ENCODE measurements at regions not wholly inside any gene's neighbourhood (a gene's known extent, or its start where the extent isn't known, plus 50 kb on each side); places are given as distances from the start of the nearest gene placed in this dataset.

DNA sequence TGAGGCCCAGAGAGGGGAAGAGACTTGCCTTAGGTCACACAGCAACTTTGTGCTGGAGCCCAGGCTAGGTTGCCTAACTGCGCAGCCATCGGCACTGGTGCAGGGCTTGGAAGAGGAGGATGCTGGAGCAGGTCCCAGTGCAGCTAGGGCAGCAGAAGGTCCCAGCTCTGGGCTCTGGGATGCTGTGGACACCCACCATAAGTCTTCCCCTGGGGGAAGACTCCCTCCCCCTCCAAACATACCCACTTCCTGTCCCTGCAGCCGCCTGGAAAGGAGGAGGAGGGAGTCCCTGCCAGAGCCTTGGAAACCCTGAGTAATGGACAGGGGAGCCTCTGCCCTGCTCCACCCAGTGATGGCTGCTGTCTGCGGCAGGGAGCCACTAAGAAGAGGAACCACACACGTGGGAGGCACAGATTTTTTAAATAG lies 93.6 kb downstream of the NCR2 start:
- Histone ChIP-seq H3K9me3 (ENCODE audit: low read depth, low read length) (no peaks in the 10 kb centered on the region), H3K4me3 (ENCODE audit: insufficient read depth, low read length) (no peak overlapping the region), H3K27me3 (ENCODE audit: insufficient read depth, low read length) (peaks cover 39% of the 10 kb centered on the region), H3K4me1 (ENCODE audit: insufficient read depth, low read length) (peaks cover 27% of the 10 kb centered on the region), H2AFZ (ENCODE audit: low read length) (no peak overlapping the region), H3K27ac (ENCODE audit: low read depth, low read length) (no peak overlapping the region), H3K4me2 (ENCODE audit: insufficient read depth, low read length) (peak overlapping the region; percentile 60), H3K36me3 (ENCODE audit: insufficient read depth, low read length) (no peaks in the 10 kb centered on the region), H3K79me2 (ENCODE audit: insufficient read depth, low read length) (no peaks in the 10 kb centered on the region), H4K20me1 (ENCODE audit: insufficient read depth, low read length) (no peaks in the 10 kb centered on the region)
- no peak for TF ChIP-seq CTCF (IDR thresholded peaks at IDR 0.05; ENCODE audit: extremely low read depth, low read depth, low read length)
- DNase-seq (ENCODE audit: insufficient read length, low spot score, missing footprints) = peak; percentile 91

- Histone ChIP-seq H2AFZ (ENCODE audit: low read length) (peak overlapping the region; percentile 6), H3K9me3 (ENCODE audit: low read depth, low read length) (no peaks in the 10 kb centered on the region), H3K4me2 (ENCODE audit: insufficient read depth, low read length) (peak overlapping the region; percentile 41), H3K27ac (ENCODE audit: low read depth, low read length) (no peak overlapping the region), H3K36me3 (ENCODE audit: insufficient read depth, low read length) (no peaks in the 10 kb centered on the region), H3K4me3 (ENCODE audit: insufficient read depth, low read length) (no peak overlapping the region), H4K20me1 (ENCODE audit: insufficient read depth, low read length) (no peaks in the 10 kb centered on the region), H3K4me1 (ENCODE audit: insufficient read depth, low read length) (peaks cover 27% of the 10 kb centered on the region), H3K27me3 (ENCODE audit: insufficient read depth, low read length) (peaks cover 39% of the 10 kb centered on the region), H3K79me2 (ENCODE audit: insufficient read depth, low read length) (no peaks in the 10 kb centered on the region)
- peak; percentile 87 for DNase-seq (ENCODE audit: insufficient read length, low spot score, missing footprints)
- TF ChIP-seq CTCF (IDR thresholded peaks at IDR 0.05; ENCODE audit: extremely low read depth, low read depth, low read length) = no peak
Measured at GRCh38 chr6:41429506-41430504, 94.4 kb downstream of the NCR2 start.

DNA sequence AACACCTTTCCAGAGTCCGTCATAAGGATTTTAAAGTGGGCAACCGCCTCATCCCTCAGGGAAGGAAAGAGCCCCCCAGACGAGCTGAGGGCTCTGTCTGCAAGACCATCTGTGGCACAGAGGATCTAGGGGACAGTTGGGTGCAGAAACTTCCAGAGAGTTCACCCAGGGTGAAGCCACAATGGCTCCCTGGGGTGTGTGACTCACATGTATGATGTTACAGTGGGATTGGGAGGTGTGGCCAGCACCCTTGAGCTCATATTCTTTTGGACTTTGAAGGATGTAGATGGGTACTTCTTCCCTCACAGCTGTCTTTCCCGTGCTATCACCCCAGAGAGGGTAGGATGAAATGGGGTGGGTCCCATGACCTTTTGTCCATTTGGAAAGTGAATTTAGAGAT lies 95.5 kb downstream of the NCR2 start:
- no peaks in the 10 kb centered on the region for H3K9me3 ChIP-seq (ENCODE audit: low read depth, low read length)
- H3K36me3 ChIP-seq (ENCODE audit: insufficient read depth, low read length) = no peaks in the 10 kb centered on the region
- H3K4me3 ChIP-seq (ENCODE audit: insufficient read depth, low read length) = no peak overlapping the region
- H4K20me1 ChIP-seq (ENCODE audit: insufficient read depth, low read length) = no peaks in the 10 kb centered on the region
- no peak overlapping the region for H3K27ac ChIP-seq (ENCODE audit: low read depth, low read length)
- H3K4me2 ChIP-seq (ENCODE audit: insufficient read depth, low read length) = peak overlapping the region; percentile 41
- peak; percentile 93 for DNase-seq (ENCODE audit: insufficient read length, low spot score, missing footprints)
- no peaks in the 10 kb centered on the region for H3K79me2 ChIP-seq (ENCODE audit: insufficient read depth, low read length)
- TF ChIP-seq CTCF (IDR thresholded peaks at IDR 0.05; ENCODE audit: extremely low read depth, low read depth, low read length) = no peak
- no peak overlapping the region for H2AFZ ChIP-seq (ENCODE audit: low read length)
- H3K4me1 ChIP-seq (ENCODE audit: insufficient read depth, low read length) = peaks cover 27% of the 10 kb centered on the region
- H3K27me3 ChIP-seq (ENCODE audit: insufficient read depth, low read length) = peaks cover 31% of the 10 kb centered on the region

DNA sequence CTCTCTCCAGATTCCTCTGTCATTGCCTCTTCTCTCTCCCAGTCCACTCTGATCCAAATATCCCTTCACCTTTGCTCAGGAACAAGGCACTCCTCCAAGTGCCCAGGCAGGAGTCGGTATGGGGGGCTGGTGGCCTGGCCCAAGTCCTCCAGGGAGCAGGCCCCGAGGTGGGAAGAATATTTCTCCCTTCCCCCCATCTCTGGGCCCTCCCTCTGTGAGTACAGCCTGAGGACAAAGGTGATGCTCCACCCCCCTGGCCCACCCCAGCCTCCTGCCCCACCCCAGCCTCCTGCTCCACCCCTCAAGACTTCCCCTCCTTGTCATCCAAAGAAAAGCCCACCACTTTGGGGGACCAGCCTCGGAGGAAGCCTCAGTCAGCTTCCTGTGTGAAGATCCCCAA lies 96.9 kb downstream of the NCR2 start:
- peaks cover 27% of the 10 kb centered on the region for H3K4me1 ChIP-seq (ENCODE audit: insufficient read depth, low read length)
- no peaks in the 10 kb centered on the region for H3K9me3 ChIP-seq (ENCODE audit: low read depth, low read length)
- peaks cover 17% of the 10 kb centered on the region for H3K27me3 ChIP-seq (ENCODE audit: insufficient read depth, low read length)
- H4K20me1 ChIP-seq (ENCODE audit: insufficient read depth, low read length) = no peaks in the 10 kb centered on the region
- H3K4me2 ChIP-seq (ENCODE audit: insufficient read depth, low read length) = no peak overlapping the region
- no peak for TF ChIP-seq CTCF (IDR thresholded peaks at IDR 0.05; ENCODE audit: extremely low read depth, low read depth, low read length)
- no peaks in the 10 kb centered on the region for H3K79me2 ChIP-seq (ENCODE audit: insufficient read depth, low read length)
- no peaks in the 10 kb centered on the region for H3K36me3 ChIP-seq (ENCODE audit: insufficient read depth, low read length)
- H3K27ac ChIP-seq (ENCODE audit: low read depth, low read length) = no peak overlapping the region
- no peak overlapping the region for H2AFZ ChIP-seq (ENCODE audit: low read length)
- DNase-seq (ENCODE audit: insufficient read length, low spot score, missing footprints) = peak; percentile 14
- H3K4me3 ChIP-seq (ENCODE audit: insufficient read depth, low read length) = no peak overlapping the region

Data from osteoblast (primary cell).